Right renal pelvis (tissue), 4 donors: ENCODE measurements at regions not wholly inside any gene's neighbourhood (a gene's known extent, or its start where the extent isn't known, plus 50 kb on each side); places are given as distances from the start of the nearest gene placed in this dataset.

Source experiments
- DNase-seq, 4 donors: peaks; one replicate each; pipeline ENCODE4 v3.0.0-alpha.2; 2013; ENCODE audit warnings: low read depth in 4 of 4, low spot score in 3 of 4, missing footprints in 1 of 4

- DNase-seq = no peak
Observed at GRCh38 chr1:68294367-68295066, 62.2 kb upstream of the WLS start.

- no peak for DNase-seq
Observed at GRCh38 chr1:68293609-68294366, 61.5 kb upstream of the WLS start.

- no peak for DNase-seq
Observed at GRCh38 chr1:68293122-68293521, 60.8 kb upstream of the WLS start.

- DNase-seq = no peak
Observed at GRCh38 chr1:68291688-68292384, 59.5 kb upstream of the WLS start.

GRCh38 chr1:68287241-68287640, 54.9 kb upstream of the WLS start:
- no peak for DNase-seq

GRCh38 chr1:68285046-68285445, 52.7 kb upstream of the WLS start:
- DNase-seq = no peak

GRCh38 chr1:68281946-68282615, 49.8 kb upstream of the WLS start:
- no peak for DNase-seq
